ENCODE measurements at regions not wholly inside any gene's neighbourhood (a gene's known extent, or its start where the extent isn't known, plus 50 kb on each side); places are given as distances from the start of the nearest gene placed in this dataset.

DNA sequence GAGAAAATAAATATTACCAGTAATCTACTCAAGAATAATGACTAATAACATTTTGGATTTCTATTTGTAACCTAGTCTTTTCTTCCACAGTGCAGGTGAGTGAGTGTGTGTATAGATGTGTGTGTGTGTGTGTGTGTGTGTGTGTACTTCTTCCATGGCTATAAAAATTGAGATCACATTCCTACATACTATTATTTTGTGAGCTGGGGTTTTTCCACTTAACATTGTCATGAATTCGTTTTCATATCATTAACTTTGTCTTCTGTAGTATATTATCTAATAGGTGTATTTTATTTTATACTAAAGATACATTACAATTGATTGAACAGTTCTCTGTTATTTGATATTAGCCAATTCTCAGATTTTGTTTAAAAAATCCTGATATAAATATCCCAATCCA, 152.4 kb upstream of the TRPC7 start:
- Histone ChIP-seq H3K27ac (ENCODE audit: low read length) (no peak overlapping the region), H3K27me3 (ENCODE audit: insufficient read depth, low read depth, low read length) (no peaks in the 10 kb centered on the region), H3K9ac (ENCODE audit: low read length) (no peak overlapping the region), H2AFZ (ENCODE audit: low read depth, low read length) (no peak overlapping the region), H3K79me2 (replicated peaks; ENCODE audit: insufficient read depth, low read length) (no peaks in the 10 kb centered on the region), H3K4me2 (ENCODE audit: low read length) (no peak overlapping the region), H3F3A (ENCODE audit: insufficient read depth, low read length, poor library complexity, severe bottlenecking) (no peaks in the 10 kb centered on the region), H3K36me3 (ENCODE audit: insufficient read depth, low read length) (no peaks in the 10 kb centered on the region), H4K20me1 (ENCODE audit: insufficient read depth) (no peaks in the 10 kb centered on the region), H3K4me3 (ENCODE audit: low read length) (no peak overlapping the region), H3K9me3 (ENCODE audit: low read length) (no peaks in the 10 kb centered on the region), H3K9me2 (ENCODE audit: insufficient read depth, low read length) (no peaks in the 10 kb centered on the region)
- TF ChIP-seq REST (IDR thresholded peaks at IDR 0.05; ENCODE audit: borderline replicate concordance), result no peak
- TF ChIP-seq MXI1 (conservative IDR thresholded peaks at IDR 0.05; ENCODE audit: poor library complexity, severe bottlenecking), result no peak
- TF ChIP-seq RAD21 (conservative IDR thresholded peaks at IDR 0.05), result no peak
- TF ChIP-seq CTCF (IDR thresholded peaks at IDR 0.05; ENCODE audit: poor library complexity, severe bottlenecking), result no peak
- TF ChIP-seq TAF1 (IDR thresholded peaks at IDR 0.05; ENCODE audit: low read depth), result no peak
- TF ChIP-seq EP300 (conservative IDR thresholded peaks at IDR 0.05; ENCODE audit: poor library complexity, severe bottlenecking), result no peak
- no peak for TF ChIP-seq POLR2AphosphoS5 (IDR thresholded peaks at IDR 0.05)
- no peak for TF ChIP-seq SMC3 (conservative IDR thresholded peaks at IDR 0.05; ENCODE audit: poor library complexity)
- no peak for TF ChIP-seq EZH2 (IDR thresholded peaks at IDR 0.05; ENCODE audit: borderline replicate concordance, insufficient read depth, low read length, poor library complexity, severe bottlenecking)

GRCh38 chr5:136516637-136517036, 151.3 kb upstream of the TRPC7 start:
- Histone ChIP-seq H3K9ac (ENCODE audit: low read length) (no peak overlapping the region), H3K27me3 (ENCODE audit: insufficient read depth, low read depth, low read length) (no peaks in the 10 kb centered on the region), H2AFZ (ENCODE audit: low read depth, low read length) (no peak overlapping the region), H3K9me2 (ENCODE audit: insufficient read depth, low read length) (no peaks in the 10 kb centered on the region), H3K9me3 (ENCODE audit: low read length) (no peaks in the 10 kb centered on the region), H3K79me2 (replicated peaks; ENCODE audit: insufficient read depth, low read length) (no peaks in the 10 kb centered on the region), H3K4me2 (ENCODE audit: low read length) (no peak overlapping the region), H3K36me3 (ENCODE audit: insufficient read depth, low read length) (no peaks in the 10 kb centered on the region), H3F3A (ENCODE audit: insufficient read depth, low read length, poor library complexity, severe bottlenecking) (no peaks in the 10 kb centered on the region), H4K20me1 (ENCODE audit: insufficient read depth) (no peaks in the 10 kb centered on the region), H3K27ac (ENCODE audit: low read length) (no peak overlapping the region), H3K4me3 (ENCODE audit: low read length) (no peak overlapping the region)
- TF ChIP-seq TAF1 (IDR thresholded peaks at IDR 0.05; ENCODE audit: low read depth), result no peak
- TF ChIP-seq MXI1 (conservative IDR thresholded peaks at IDR 0.05; ENCODE audit: poor library complexity, severe bottlenecking), result no peak
- TF ChIP-seq CTCF (IDR thresholded peaks at IDR 0.05; ENCODE audit: poor library complexity, severe bottlenecking), result no peak
- no peak for TF ChIP-seq RAD21 (conservative IDR thresholded peaks at IDR 0.05)
- TF ChIP-seq EZH2 (IDR thresholded peaks at IDR 0.05; ENCODE audit: borderline replicate concordance, insufficient read depth, low read length, poor library complexity, severe bottlenecking), result no peak
- TF ChIP-seq REST (IDR thresholded peaks at IDR 0.05; ENCODE audit: borderline replicate concordance), result no peak
- no peak for TF ChIP-seq POLR2AphosphoS5 (IDR thresholded peaks at IDR 0.05)
- no peak for TF ChIP-seq EP300 (conservative IDR thresholded peaks at IDR 0.05; ENCODE audit: poor library complexity, severe bottlenecking)
- no peak for TF ChIP-seq SMC3 (conservative IDR thresholded peaks at IDR 0.05; ENCODE audit: poor library complexity)

All from neural cell (in vitro differentiated cells).